ENCODE measurements at regions not wholly inside any gene's neighbourhood (a gene's known extent, or its start where the extent isn't known, plus 50 kb on each side); places are given as distances from the start of the nearest gene placed in this dataset.

DNA sequence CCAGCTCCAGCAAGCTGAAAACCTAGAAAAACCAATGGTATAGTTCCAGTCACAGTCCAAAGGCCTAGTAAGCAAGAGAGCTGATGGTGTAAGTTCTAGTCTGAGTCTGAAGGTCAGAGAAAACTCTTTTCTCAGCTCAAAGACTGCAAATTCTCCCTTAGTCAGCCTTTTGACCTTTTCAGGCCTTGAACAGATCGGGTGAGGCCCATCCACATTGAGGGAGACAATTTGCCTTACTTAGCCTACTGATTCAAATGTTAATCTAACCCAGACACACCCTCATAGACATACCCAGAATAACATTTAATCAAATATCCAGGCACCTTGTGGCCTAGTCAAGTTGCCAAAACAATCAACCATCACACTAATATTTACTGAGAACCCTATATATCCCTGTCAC lies 110.8 kb upstream of the KCNJ3 start:
- no peak overlapping the region for H3K4me3 Mint-ChIP-seq (ENCODE audit: unreplicated experiment)
- H3K27ac Mint-ChIP-seq (ENCODE audit: unreplicated experiment) = no peak overlapping the region
- H3K4me2 ChIP-seq (ENCODE audit: low read length) = no peak overlapping the region
- no peaks in the 10 kb centered on the region for H3K4me1 ChIP-seq (ENCODE audit: insufficient read depth, low read length)
- H3K27me3 Mint-ChIP-seq (ENCODE audit: low read depth, unreplicated experiment) = no peaks in the 10 kb centered on the region
- TF ChIP-seq EZH2 (IDR thresholded peaks at IDR 0.05; ENCODE audit: insufficient read depth, low read length) = no peak
- TF ChIP-seq, protein P1, sequence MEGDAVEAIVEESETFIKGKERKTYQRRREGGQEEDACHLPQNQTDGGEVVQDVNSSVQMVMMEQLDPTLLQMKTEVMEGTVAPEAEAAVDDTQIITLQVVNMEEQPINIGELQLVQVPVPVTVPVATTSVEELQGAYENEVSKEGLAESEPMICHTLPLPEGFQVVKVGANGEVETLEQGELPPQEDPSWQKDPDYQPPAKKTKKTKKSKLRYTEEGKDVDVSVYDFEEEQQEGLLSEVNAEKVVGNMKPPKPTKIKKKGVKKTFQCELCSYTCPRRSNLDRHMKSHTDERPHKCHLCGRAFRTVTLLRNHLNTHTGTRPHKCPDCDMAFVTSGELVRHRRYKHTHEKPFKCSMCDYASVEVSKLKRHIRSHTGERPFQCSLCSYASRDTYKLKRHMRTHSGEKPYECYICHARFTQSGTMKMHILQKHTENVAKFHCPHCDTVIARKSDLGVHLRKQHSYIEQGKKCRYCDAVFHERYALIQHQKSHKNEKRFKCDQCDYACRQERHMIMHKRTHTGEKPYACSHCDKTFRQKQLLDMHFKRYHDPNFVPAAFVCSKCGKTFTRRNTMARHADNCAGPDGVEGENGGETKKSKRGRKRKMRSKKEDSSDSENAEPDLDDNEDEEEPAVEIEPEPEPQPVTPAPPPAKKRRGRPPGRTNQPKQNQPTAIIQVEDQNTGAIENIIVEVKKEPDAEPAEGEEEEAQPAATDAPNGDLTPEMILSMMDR (IDR thresholded peaks at IDR 0.05; ENCODE audit: insufficient read depth, low read depth, low read length) = no peak
- no peak overlapping the region for H3K4me3 ChIP-seq (ENCODE audit: insufficient read depth, low read depth, low read length)
- H3K9ac ChIP-seq (ENCODE audit: low read length) = no peak overlapping the region
- DNase-seq (ENCODE audit: low read depth) = no peak
- no peak for FAIRE-seq
- no peaks in the 10 kb centered on the region for H3K4me1 Mint-ChIP-seq (ENCODE audit: low read depth, unreplicated experiment)
- H4K20me1 ChIP-seq (ENCODE audit: insufficient read depth, low read length) = no peaks in the 10 kb centered on the region
- no peaks in the 10 kb centered on the region for H3K9me3 ChIP-seq (ENCODE audit: insufficient read depth, low read depth, low read length)
- H3K9me3 Mint-ChIP-seq (ENCODE audit: unreplicated experiment) = no peaks in the 10 kb centered on the region
- H2AFZ ChIP-seq (ENCODE audit: low read depth, low read length) = no peak overlapping the region
- H3K27ac ChIP-seq (ENCODE audit: low read depth, low read length) = no peak overlapping the region
- H3K36me3 Mint-ChIP-seq (ENCODE audit: low read depth, unreplicated experiment) = no peaks in the 10 kb centered on the region
- H3K27me3 ChIP-seq (ENCODE audit: insufficient read depth, low read length) = no peaks in the 10 kb centered on the region
- no peaks in the 10 kb centered on the region for H3K79me2 ChIP-seq (ENCODE audit: insufficient read depth, low read length)
- no peaks in the 10 kb centered on the region for H3K36me3 ChIP-seq (ENCODE audit: insufficient read depth, low read length)

DNA sequence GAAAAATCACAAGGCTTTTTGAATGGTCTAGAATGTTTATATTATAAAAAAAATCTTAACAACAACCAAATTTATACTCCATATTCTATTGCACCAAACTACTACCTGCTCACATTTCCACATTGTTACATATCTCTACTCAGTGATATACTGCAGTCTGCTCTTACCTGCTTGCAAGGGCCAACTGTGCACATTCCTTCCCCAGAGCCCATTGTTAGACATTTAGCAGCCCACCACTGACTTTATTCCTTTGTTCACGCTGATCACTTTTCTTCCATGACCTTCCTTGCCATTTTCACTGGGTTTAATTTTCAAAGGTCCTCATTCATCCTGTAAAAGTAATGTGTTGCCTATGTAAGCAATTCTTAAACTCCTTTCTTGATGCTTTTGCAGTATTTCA lies 109.7 kb upstream of the KCNJ3 start:
- H3K4me3 ChIP-seq (ENCODE audit: insufficient read depth, low read depth, low read length) = no peak overlapping the region

DNA sequence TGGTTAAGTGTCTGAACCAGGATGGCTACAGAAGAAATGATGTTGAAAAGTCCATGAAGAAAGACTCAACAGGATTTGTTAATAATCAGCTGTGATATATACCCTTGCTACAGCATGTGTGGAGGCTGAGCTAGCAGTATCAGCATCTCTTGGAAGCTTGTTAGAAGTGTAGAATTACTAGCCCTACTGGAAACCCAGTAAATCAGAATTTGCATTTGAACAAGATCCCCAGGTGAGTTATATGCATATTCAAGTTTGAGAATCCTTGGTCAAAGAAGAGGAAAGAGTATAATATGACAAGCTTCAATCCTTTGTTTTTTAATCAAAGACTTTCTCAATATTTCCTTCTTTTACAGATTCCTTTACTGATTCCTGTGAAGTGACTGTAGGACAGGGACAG lies 109.0 kb upstream of the KCNJ3 start:
- FAIRE-seq = no peak
- H3K79me2 ChIP-seq (ENCODE audit: insufficient read depth, low read length) = no peaks in the 10 kb centered on the region
- no peak for DNase-seq (ENCODE audit: low read depth)
- Mint-ChIP-seq H3K4me1 (ENCODE audit: low read depth, unreplicated experiment) (no peaks in the 10 kb centered on the region), H3K27ac (ENCODE audit: unreplicated experiment) (no peak overlapping the region), H3K4me3 (ENCODE audit: unreplicated experiment) (no peak overlapping the region), H3K27me3 (ENCODE audit: low read depth, unreplicated experiment) (no peaks in the 10 kb centered on the region), H3K36me3 (ENCODE audit: low read depth, unreplicated experiment) (no peaks in the 10 kb centered on the region), H3K9me3 (ENCODE audit: unreplicated experiment) (no peaks in the 10 kb centered on the region)
- H2AFZ ChIP-seq (ENCODE audit: low read depth, low read length) = no peak overlapping the region
- no peak overlapping the region for H3K9ac ChIP-seq (ENCODE audit: low read length)
- H3K4me1 ChIP-seq (ENCODE audit: insufficient read depth, low read length) = no peaks in the 10 kb centered on the region
- no peak overlapping the region for H3K4me3 ChIP-seq (ENCODE audit: insufficient read depth, low read depth, low read length)
- no peaks in the 10 kb centered on the region for H3K36me3 ChIP-seq (ENCODE audit: insufficient read depth, low read length)
- TF ChIP-seq EZH2 (IDR thresholded peaks at IDR 0.05; ENCODE audit: insufficient read depth, low read length) = no peak
- TF ChIP-seq, protein P1 (IDR thresholded peaks at IDR 0.05; ENCODE audit: insufficient read depth, low read depth, low read length) = no peak
- H3K27ac ChIP-seq (ENCODE audit: low read depth, low read length) = no peak overlapping the region
- H3K27me3 ChIP-seq (ENCODE audit: insufficient read depth, low read length) = no peaks in the 10 kb centered on the region
- no peak overlapping the region for H3K4me2 ChIP-seq (ENCODE audit: low read length)
- no peaks in the 10 kb centered on the region for H4K20me1 ChIP-seq (ENCODE audit: insufficient read depth, low read length)
- no peaks in the 10 kb centered on the region for H3K9me3 ChIP-seq (ENCODE audit: insufficient read depth, low read depth, low read length)

More for the DNA sequence above, 109.7 kb upstream of the KCNJ3 start:
- Histone ChIP-seq H3K27ac (ENCODE audit: low read depth, low read length) (no peak overlapping the region), H3K36me3 (ENCODE audit: insufficient read depth, low read length) (no peaks in the 10 kb centered on the region), H3K79me2 (ENCODE audit: insufficient read depth, low read length) (no peaks in the 10 kb centered on the region), H3K27me3 (ENCODE audit: insufficient read depth, low read length) (no peaks in the 10 kb centered on the region), H3K4me2 (ENCODE audit: low read length) (no peak overlapping the region), H3K9me3 (ENCODE audit: insufficient read depth, low read depth, low read length) (no peaks in the 10 kb centered on the region), H3K4me1 (ENCODE audit: insufficient read depth, low read length) (no peaks in the 10 kb centered on the region), H4K20me1 (ENCODE audit: insufficient read depth, low read length) (no peaks in the 10 kb centered on the region), H2AFZ (ENCODE audit: low read depth, low read length) (no peak overlapping the region), H3K9ac (ENCODE audit: low read length) (no peak overlapping the region)
- no peak for TF ChIP-seq EZH2 (IDR thresholded peaks at IDR 0.05; ENCODE audit: insufficient read depth, low read length)
- TF ChIP-seq, protein P1 (IDR thresholded peaks at IDR 0.05; ENCODE audit: insufficient read depth, low read depth, low read length) = no peak
- Mint-ChIP-seq H3K4me1 (ENCODE audit: low read depth, unreplicated experiment) (no peaks in the 10 kb centered on the region), H3K27ac (ENCODE audit: unreplicated experiment) (no peak overlapping the region), H3K9me3 (ENCODE audit: unreplicated experiment) (no peaks in the 10 kb centered on the region), H3K36me3 (ENCODE audit: low read depth, unreplicated experiment) (no peaks in the 10 kb centered on the region), H3K4me3 (ENCODE audit: unreplicated experiment) (no peak overlapping the region), H3K27me3 (ENCODE audit: low read depth, unreplicated experiment) (no peaks in the 10 kb centered on the region)
- FAIRE-seq (no peak), DNase-seq (ENCODE audit: low read depth) (no peak)
